Thyroid gland (tissue), 4 donors: ENCODE measurements at regions not wholly inside any gene's neighbourhood (a gene's known extent, or its start where the extent isn't known, plus 50 kb on each side); places are given as distances from the start of the nearest gene placed in this dataset.

ENCODE experiments used
- POLR2A ChIP-seq, 2 donors: fragments of 450-650 bp; IDR thresholded peaks; one replicate each; pipeline ENCODE4 v1.6.1; 2017; ENCODE audit warnings: antibody characterized with exemption in 2 of 2, mild to moderate bottlenecking in 2 of 2, moderate library complexity in 1 of 2
- TF ChIP-seq, protein P1 (sequence below), 6 experiments: fragments of 200-600 bp in 3 of 6; fragments of 450-650 bp in 3 of 6; sonication (generic) in 3 of 6; IDR thresholded peaks; one replicate each; pipeline ENCODE4 v1.5.1; 2016 to 2019; ENCODE audit warnings: antibody characterized with exemption in 6 of 6, mild to moderate bottlenecking in 2 of 6, inconsistent platforms in 1 of 6, moderate library complexity in 1 of 6

DNA sequence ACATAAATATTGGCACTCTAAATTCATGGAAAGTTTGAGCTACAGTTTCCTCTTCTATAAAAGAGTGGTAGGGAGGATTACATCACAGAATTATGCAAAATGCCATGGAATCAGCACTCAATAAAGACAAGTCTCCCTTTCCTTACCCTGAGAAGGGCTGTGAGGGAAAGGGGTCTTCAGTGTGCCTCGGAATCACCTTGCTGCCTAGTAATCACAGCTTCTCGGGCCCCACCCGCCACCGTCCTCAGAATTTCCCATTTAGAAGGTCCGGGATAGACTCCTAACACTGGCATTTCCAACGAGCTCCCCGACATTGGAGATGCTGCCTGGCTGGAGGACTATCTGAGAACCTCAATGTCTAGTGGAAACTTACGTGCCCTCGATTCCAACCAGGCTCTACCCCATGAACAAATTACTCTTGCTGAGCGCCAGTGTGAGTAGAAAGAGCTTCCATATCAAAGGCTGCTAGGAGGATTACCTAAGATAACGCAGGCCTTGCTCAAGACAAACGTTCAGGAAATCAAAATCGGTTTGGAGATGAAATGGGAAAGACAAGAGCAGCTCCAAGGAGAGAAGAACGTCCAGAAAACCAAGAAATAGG lies 92.1 kb upstream of the CHD2 start:
- TF ChIP-seq, protein P1, sequence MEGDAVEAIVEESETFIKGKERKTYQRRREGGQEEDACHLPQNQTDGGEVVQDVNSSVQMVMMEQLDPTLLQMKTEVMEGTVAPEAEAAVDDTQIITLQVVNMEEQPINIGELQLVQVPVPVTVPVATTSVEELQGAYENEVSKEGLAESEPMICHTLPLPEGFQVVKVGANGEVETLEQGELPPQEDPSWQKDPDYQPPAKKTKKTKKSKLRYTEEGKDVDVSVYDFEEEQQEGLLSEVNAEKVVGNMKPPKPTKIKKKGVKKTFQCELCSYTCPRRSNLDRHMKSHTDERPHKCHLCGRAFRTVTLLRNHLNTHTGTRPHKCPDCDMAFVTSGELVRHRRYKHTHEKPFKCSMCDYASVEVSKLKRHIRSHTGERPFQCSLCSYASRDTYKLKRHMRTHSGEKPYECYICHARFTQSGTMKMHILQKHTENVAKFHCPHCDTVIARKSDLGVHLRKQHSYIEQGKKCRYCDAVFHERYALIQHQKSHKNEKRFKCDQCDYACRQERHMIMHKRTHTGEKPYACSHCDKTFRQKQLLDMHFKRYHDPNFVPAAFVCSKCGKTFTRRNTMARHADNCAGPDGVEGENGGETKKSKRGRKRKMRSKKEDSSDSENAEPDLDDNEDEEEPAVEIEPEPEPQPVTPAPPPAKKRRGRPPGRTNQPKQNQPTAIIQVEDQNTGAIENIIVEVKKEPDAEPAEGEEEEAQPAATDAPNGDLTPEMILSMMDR (IDR thresholded peaks at IDR 0.05) = no peak
- no peak for TF ChIP-seq POLR2A (IDR thresholded peaks at IDR 0.05)
